ENCODE measurements at regions not wholly inside any gene's neighbourhood (a gene's known extent, or its start where the extent isn't known, plus 50 kb on each side); places are given as distances from the start of the nearest gene placed in this dataset.

DNA sequence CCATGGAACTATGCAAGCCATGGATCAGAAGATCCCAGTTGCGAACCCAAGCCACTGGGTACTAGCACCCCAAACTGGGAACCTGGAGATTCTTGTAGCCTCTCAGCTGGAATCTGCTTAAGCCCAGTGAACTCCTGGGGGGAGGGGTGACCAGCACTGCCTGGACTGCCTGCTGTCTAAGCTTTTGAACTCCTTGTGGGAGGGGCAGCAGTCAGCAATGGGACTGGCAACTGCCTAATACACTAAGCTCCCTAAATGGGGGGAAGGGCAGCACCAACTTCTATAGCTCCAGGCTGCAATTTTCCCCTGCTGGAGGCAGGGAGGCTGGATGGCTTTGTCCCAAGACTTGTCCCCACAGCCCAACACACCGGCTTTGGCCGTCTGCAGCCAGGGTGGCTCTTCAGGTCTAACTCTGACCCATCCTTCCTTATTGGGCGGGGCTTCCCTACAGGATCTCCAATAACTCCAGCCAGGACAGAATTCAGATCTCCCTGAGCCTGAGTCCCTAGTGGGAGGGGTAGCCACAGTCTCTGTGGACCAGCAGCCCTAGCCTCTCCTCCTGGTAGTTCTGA, 485.1 kb downstream of the SOX5 start:
- FAIRE-seq (no peak), DNase-seq (ENCODE audit: insufficient read length, low spot score) (no peak)
- TF ChIP-seq POLR2AphosphoS5 (IDR thresholded peaks at IDR 0.05; ENCODE audit: low read depth, low read length) = no peak
- no peak for TF ChIP-seq PAX5 (IDR thresholded peaks at IDR 0.05; ENCODE audit: insufficient read depth, low read length, severe bottlenecking)
- no peak for TF ChIP-seq POU2F2 (IDR thresholded peaks at IDR 0.05; ENCODE audit: low read depth, low read length)
- TF ChIP-seq POLR2A (IDR thresholded peaks at IDR 0.05; ENCODE audit: low read depth, low read length) = no peak
- TF ChIP-seq SPI1 (IDR thresholded peaks at IDR 0.05; ENCODE audit: low read depth, low read length) = no peak
- TF ChIP-seq TAF1 (IDR thresholded peaks at IDR 0.05; ENCODE audit: low read depth, low read length) = no peak

- DNase-seq (ENCODE audit: insufficient read length, low spot score) (no peak), FAIRE-seq (no peak)
- TF ChIP-seq TAF1 (IDR thresholded peaks at IDR 0.05; ENCODE audit: low read depth, low read length) (no peak), PAX5 (IDR thresholded peaks at IDR 0.05; ENCODE audit: insufficient read depth, low read length, severe bottlenecking) (no peak), POLR2AphosphoS5 (IDR thresholded peaks at IDR 0.05; ENCODE audit: low read depth, low read length) (no peak), SPI1 (IDR thresholded peaks at IDR 0.05; ENCODE audit: low read depth, low read length) (no peak), POU2F2 (IDR thresholded peaks at IDR 0.05; ENCODE audit: low read depth, low read length) (no peak)
Observed at GRCh38 chr12:23472329-23472971, 477.0 kb downstream of the SOX5 start.

DNA sequence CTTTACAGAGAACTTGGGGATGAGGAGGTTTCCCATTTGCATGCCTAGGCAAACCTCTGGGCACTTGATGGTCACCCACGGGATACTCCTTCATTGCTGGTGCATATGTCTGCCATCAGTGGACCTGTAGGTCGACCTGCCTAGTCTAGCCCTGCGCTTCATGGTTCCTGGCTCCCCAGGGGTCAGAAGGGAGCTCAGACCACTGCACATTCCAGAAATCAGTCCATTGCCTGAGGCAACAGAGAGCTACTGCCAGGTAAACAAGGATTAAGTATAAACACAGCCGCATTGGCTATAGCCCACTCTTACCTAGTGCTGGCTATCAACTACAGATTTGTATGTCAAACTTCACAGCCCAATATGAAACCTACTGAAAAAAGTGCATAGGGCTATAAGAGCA, 476.4 kb downstream of the SOX5 start:
- DNase-seq (ENCODE audit: insufficient read length, low spot score) = no peak
- no peak for FAIRE-seq
- no peak for TF ChIP-seq SPI1 (IDR thresholded peaks at IDR 0.05; ENCODE audit: low read depth, low read length)
- no peak for TF ChIP-seq POLR2AphosphoS5 (IDR thresholded peaks at IDR 0.05; ENCODE audit: low read depth, low read length)
- TF ChIP-seq POLR2A (IDR thresholded peaks at IDR 0.05; ENCODE audit: low read depth, low read length) = no peak
- no peak for TF ChIP-seq PAX5 (IDR thresholded peaks at IDR 0.05; ENCODE audit: insufficient read depth, low read length, severe bottlenecking)
- no peak for TF ChIP-seq TAF1 (IDR thresholded peaks at IDR 0.05; ENCODE audit: low read depth, low read length)
- no peak for TF ChIP-seq POU2F2 (IDR thresholded peaks at IDR 0.05; ENCODE audit: low read depth, low read length)

DNA sequence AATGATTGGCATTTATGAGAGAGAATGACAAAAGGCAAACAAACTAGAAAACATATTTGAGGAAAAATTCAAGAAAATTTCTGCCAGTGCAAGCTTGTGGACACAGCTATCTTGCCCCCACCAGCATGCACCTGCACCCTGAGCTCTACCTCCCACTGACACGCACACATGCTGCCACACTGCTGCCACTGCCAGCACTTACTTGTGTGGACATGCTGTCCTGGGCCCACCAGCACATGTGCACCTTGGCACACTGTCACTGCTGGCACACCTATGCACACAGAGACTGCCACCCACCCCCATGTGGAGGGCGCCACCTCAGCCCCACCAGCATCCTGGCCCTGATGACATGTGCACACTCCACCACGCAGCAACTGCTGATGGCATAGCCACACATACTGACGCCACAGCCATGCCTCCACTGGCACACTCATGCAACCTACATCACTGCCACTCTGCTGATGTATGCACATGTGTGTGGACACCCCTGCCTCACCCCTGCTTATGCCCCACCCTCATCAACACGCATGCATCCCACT, 475.0 kb downstream of the SOX5 start:
- FAIRE-seq (no peak), DNase-seq (ENCODE audit: insufficient read length, low spot score) (no peak)
- TF ChIP-seq SPI1 (IDR thresholded peaks at IDR 0.05; ENCODE audit: low read depth, low read length) (no peak), PAX5 (IDR thresholded peaks at IDR 0.05; ENCODE audit: insufficient read depth, low read length, severe bottlenecking) (no peak), POLR2A (IDR thresholded peaks at IDR 0.05; ENCODE audit: low read depth, low read length) (no peak), POLR2AphosphoS5 (IDR thresholded peaks at IDR 0.05; ENCODE audit: low read depth, low read length) (no peak), POU2F2 (IDR thresholded peaks at IDR 0.05; ENCODE audit: low read depth, low read length) (no peak), TAF1 (IDR thresholded peaks at IDR 0.05; ENCODE audit: low read depth, low read length) (no peak)
